ENCODE measurements at regions not wholly inside any gene's neighbourhood (a gene's known extent, or its start where the extent isn't known, plus 50 kb on each side); places are given as distances from the start of the nearest gene placed in this dataset.

DNA sequence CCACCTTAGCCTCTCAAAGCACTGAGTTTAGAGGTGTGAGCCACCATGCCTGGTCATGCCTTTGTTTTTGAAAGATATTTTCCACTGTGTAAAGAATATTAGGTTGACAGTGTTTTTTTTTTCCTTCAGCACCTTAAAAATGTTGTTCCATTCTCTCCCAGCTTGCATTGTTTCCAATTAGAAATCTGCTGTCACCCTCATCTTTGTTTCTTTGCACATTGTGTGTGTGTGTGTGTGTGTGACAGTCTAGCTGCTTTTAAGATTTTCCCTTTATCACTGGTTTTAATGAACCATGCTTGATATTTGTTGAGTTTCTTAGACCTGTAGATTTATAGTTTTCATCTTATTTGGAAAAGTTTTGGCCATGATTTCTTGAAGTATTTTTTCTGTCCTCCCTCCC is 79.0 kb upstream of the NKX1-1 start:
- H3K27ac ChIP-seq (ENCODE audit: low read depth, low read length) = no peak overlapping the region
- H3K27me3 ChIP-seq (ENCODE audit: insufficient read depth, low read length) = no peaks in the 10 kb centered on the region
- no peak overlapping the region for H3K4me2 ChIP-seq (ENCODE audit: low read length)
- H3K18ac ChIP-seq (ENCODE audit: low read length) = no peak overlapping the region
- H2BK12ac ChIP-seq (ENCODE audit: low read length) = no peak overlapping the region
- H4K12ac ChIP-seq (ENCODE audit: low read depth, low read length) = no peak overlapping the region
- DNase-seq = no peak
- H4K8ac ChIP-seq (ENCODE audit: low read depth, low read length) = no peak overlapping the region
- no peak overlapping the region for H3K14ac ChIP-seq (ENCODE audit: low read length)
- peaks cover 24% of the 10 kb centered on the region for H3K9me3 ChIP-seq (ENCODE audit: insufficient read depth, low read depth, low read length)
- no peak overlapping the region for H3K9ac ChIP-seq (ENCODE audit: low read length)
- H3K23ac ChIP-seq (ENCODE audit: low read length) = no peak overlapping the region
- no peak overlapping the region for H2BK120ac ChIP-seq (ENCODE audit: insufficient read depth, low read length, poor library complexity)
- H2BK5ac ChIP-seq (ENCODE audit: low read depth, low read length, poor library complexity) = no peak overlapping the region
- H3K36me3 ChIP-seq (ENCODE audit: control insufficient read depth in 1 of 2, insufficient read depth in 2 of 2, low read length in 2 of 2) = no peaks in the 10 kb centered on the region
- no peaks in the 10 kb centered on the region for H3K79me1 ChIP-seq (ENCODE audit: low read length)
- H3K4me3 ChIP-seq (ENCODE audit: low read depth, low read length) = no peak overlapping the region
- no peak overlapping the region for H4K91ac ChIP-seq (ENCODE audit: low read depth, low read length)
- no peak overlapping the region for H3K4ac ChIP-seq (ENCODE audit: low read depth, low read length)
- H3K4me1 ChIP-seq (ENCODE audit: control insufficient read depth in 1 of 2, insufficient read depth in 2 of 2, low read length in 2 of 2) = no peaks in the 10 kb centered on the region
- H2AK5ac ChIP-seq (ENCODE audit: low read length) = no peak overlapping the region
- H2AFZ ChIP-seq (ENCODE audit: insufficient read depth, low read length, poor library complexity) = no peak overlapping the region
- no peaks in the 10 kb centered on the region for H3K79me2 ChIP-seq (ENCODE audit: control insufficient read depth, insufficient read depth, low read length, poor library complexity)

DNA sequence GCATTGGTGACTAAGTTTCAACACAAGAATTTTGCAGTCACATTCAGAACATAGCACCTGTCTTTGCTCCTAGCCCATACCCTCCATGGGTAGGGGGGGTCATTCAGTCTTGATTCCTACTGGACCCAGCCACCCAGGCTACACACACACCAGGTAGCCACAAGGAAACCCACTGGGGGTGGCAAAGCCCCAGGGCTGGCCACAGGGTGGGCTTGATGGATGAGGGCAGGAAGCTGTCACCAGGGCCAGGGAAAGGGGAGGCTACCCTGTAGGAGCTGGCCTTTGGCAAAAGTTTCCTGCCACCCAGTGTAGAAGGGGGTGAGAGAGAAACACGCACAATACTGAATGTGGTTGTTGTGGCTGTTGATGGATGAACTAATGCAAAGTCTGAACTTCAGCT is 74.5 kb upstream of the NKX1-1 start:
- no CpG with 5 or more reads among the region's 1 CpG for WGBS (ENCODE audit: extremely low coverage, insufficient coverage, insufficient read length)
- no peak overlapping the region for H2AFZ ChIP-seq (ENCODE audit: insufficient read depth, low read length, poor library complexity)
- H3K36me3 ChIP-seq (ENCODE audit: control insufficient read depth in 1 of 2, insufficient read depth in 2 of 2, low read length in 2 of 2) = no peaks in the 10 kb centered on the region
- H3K27me3 ChIP-seq (ENCODE audit: insufficient read depth, low read length) = no peaks in the 10 kb centered on the region
- no peak overlapping the region for H3K4me2 ChIP-seq (ENCODE audit: low read length)
- no peaks in the 10 kb centered on the region for H3K4me1 ChIP-seq (ENCODE audit: control insufficient read depth in 1 of 2, insufficient read depth in 2 of 2, low read length in 2 of 2)
- H3K9me3 ChIP-seq (ENCODE audit: insufficient read depth, low read depth, low read length) = peaks cover 29% of the 10 kb centered on the region
- H2BK12ac ChIP-seq (ENCODE audit: low read length) = no peak overlapping the region
- H3K4ac ChIP-seq (ENCODE audit: low read depth, low read length) = no peak overlapping the region
- no peak overlapping the region for H4K91ac ChIP-seq (ENCODE audit: low read depth, low read length)
- no peak overlapping the region for H3K9ac ChIP-seq (ENCODE audit: low read length)
- H2BK5ac ChIP-seq (ENCODE audit: low read depth, low read length, poor library complexity) = no peak overlapping the region
- no peaks in the 10 kb centered on the region for H3K79me2 ChIP-seq (ENCODE audit: control insufficient read depth, insufficient read depth, low read length, poor library complexity)
- H2BK120ac ChIP-seq (ENCODE audit: insufficient read depth, low read length, poor library complexity) = no peak overlapping the region
- no peak overlapping the region for H2AK5ac ChIP-seq (ENCODE audit: low read length)
- DNase-seq = no peak
- H4K8ac ChIP-seq (ENCODE audit: low read depth, low read length) = no peak overlapping the region
- no peak overlapping the region for H3K18ac ChIP-seq (ENCODE audit: low read length)
- H3K27ac ChIP-seq (ENCODE audit: low read depth, low read length) = no peak overlapping the region
- H3K79me1 ChIP-seq (ENCODE audit: low read length) = no peaks in the 10 kb centered on the region
- H3K14ac ChIP-seq (ENCODE audit: low read length) = no peak overlapping the region
- no peak overlapping the region for H3K23ac ChIP-seq (ENCODE audit: low read length)
- H4K12ac ChIP-seq (ENCODE audit: low read depth, low read length) = no peak overlapping the region
- no peak overlapping the region for H3K4me3 ChIP-seq (ENCODE audit: low read depth, low read length)

DNA sequence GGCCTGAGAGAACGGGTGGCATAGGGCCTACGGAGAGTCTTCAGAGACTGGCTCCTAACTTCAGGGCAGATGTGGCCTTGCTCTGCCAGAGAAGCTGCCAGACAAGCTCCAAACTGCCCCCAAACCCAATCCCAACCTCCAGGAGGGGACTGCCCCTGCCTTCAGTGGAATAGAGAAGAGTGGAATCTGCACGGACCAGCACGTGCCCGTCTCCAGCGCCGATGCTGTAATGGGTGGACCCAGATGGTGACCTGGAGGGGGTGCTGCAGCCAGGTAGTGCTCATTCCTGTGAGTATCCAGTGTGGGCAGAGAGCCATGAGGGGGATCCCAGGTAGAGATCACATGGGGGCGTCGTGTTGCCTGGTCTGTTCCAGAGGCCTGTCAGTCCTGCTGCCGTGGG is 73.2 kb upstream of the NKX1-1 start:
- H4K8ac ChIP-seq (ENCODE audit: low read depth, low read length) = no peak overlapping the region
- H3K27me3 ChIP-seq (ENCODE audit: insufficient read depth, low read length) = no peaks in the 10 kb centered on the region
- H4K12ac ChIP-seq (ENCODE audit: low read depth, low read length) = no peak overlapping the region
- no peak overlapping the region for H3K14ac ChIP-seq (ENCODE audit: low read length)
- H3K4me3 ChIP-seq (ENCODE audit: low read depth, low read length) = no peak overlapping the region
- H2BK5ac ChIP-seq (ENCODE audit: low read depth, low read length, poor library complexity) = no peak overlapping the region
- H2AFZ ChIP-seq (ENCODE audit: insufficient read depth, low read length, poor library complexity) = no peak overlapping the region
- WGBS (ENCODE audit: extremely low coverage, insufficient coverage, insufficient read length) = no CpG with 5 or more reads among the region's 10 CpGs
- no peak for DNase-seq
- H3K4ac ChIP-seq (ENCODE audit: low read depth, low read length) = no peak overlapping the region
- H3K27ac ChIP-seq (ENCODE audit: low read depth, low read length) = no peak overlapping the region
- no peak overlapping the region for H3K23ac ChIP-seq (ENCODE audit: low read length)
- H3K4me2 ChIP-seq (ENCODE audit: low read length) = no peak overlapping the region
- no peaks in the 10 kb centered on the region for H3K79me1 ChIP-seq (ENCODE audit: low read length)
- H3K9ac ChIP-seq (ENCODE audit: low read length) = no peak overlapping the region
- H3K79me2 ChIP-seq (ENCODE audit: control insufficient read depth, insufficient read depth, low read length, poor library complexity) = no peaks in the 10 kb centered on the region
- H4K91ac ChIP-seq (ENCODE audit: low read depth, low read length) = no peak overlapping the region
- no peaks in the 10 kb centered on the region for H3K4me1 ChIP-seq (ENCODE audit: control insufficient read depth in 1 of 2, insufficient read depth in 2 of 2, low read length in 2 of 2)
- no peak overlapping the region for H3K18ac ChIP-seq (ENCODE audit: low read length)
- no peak overlapping the region for H2BK120ac ChIP-seq (ENCODE audit: insufficient read depth, low read length, poor library complexity)
- no peak overlapping the region for H2BK12ac ChIP-seq (ENCODE audit: low read length)
- H3K9me3 ChIP-seq (ENCODE audit: insufficient read depth, low read depth, low read length) = peaks cover 29% of the 10 kb centered on the region
- H2AK5ac ChIP-seq (ENCODE audit: low read length) = no peak overlapping the region
- H3K36me3 ChIP-seq (ENCODE audit: control insufficient read depth in 1 of 2, insufficient read depth in 2 of 2, low read length in 2 of 2) = no peaks in the 10 kb centered on the region

DNA sequence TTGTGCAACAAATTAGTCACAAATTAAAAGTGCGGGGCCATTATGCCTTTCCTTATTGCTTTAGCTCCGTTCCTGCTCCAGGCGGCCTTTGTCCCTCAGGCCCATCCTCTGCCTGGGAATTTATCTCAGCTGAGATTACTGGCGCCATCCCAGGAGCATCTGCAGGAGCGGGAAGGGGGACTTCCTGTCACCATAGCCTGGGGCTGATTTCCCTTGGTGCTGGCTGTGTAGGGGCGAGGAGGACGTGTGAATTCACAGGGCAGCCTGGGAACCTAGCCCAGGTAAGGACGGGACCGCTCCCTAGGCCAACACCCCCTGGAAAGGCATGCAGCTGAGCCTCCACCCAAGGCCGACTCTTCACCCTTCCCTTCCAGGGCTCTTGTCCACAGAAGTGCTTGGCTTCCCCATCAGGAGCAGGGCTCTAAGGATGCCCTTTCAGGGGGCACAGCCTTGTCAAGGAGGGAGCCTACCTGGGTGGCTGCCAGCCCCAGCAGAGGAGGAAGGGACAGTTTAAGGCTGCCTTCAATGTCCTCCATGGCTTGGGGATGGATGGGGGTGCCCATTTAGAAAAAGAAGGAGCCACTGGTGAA is 72.6 kb upstream of the NKX1-1 start:
- H3K27ac ChIP-seq (ENCODE audit: low read depth, low read length) = no peak overlapping the region
- WGBS (ENCODE audit: extremely low coverage, insufficient coverage, insufficient read length) = no CpG with 5 or more reads among the region's 10 CpGs
- no peak overlapping the region for H2BK120ac ChIP-seq (ENCODE audit: insufficient read depth, low read length, poor library complexity)
- H3K9me3 ChIP-seq (ENCODE audit: insufficient read depth, low read depth, low read length) = peaks cover 29% of the 10 kb centered on the region
- no peak for DNase-seq
- no peak overlapping the region for H2AK5ac ChIP-seq (ENCODE audit: low read length)
- no peak overlapping the region for H4K91ac ChIP-seq (ENCODE audit: low read depth, low read length)
- no peak overlapping the region for H2BK5ac ChIP-seq (ENCODE audit: low read depth, low read length, poor library complexity)
- no peaks in the 10 kb centered on the region for H3K36me3 ChIP-seq (ENCODE audit: control insufficient read depth in 1 of 2, insufficient read depth in 2 of 2, low read length in 2 of 2)
- H3K14ac ChIP-seq (ENCODE audit: low read length) = no peak overlapping the region
- H3K18ac ChIP-seq (ENCODE audit: low read length) = no peak overlapping the region
- H3K4me2 ChIP-seq (ENCODE audit: low read length) = no peak overlapping the region
- H2BK12ac ChIP-seq (ENCODE audit: low read length) = no peak overlapping the region
- H3K23ac ChIP-seq (ENCODE audit: low read length) = no peak overlapping the region
- no peak overlapping the region for H3K4ac ChIP-seq (ENCODE audit: low read depth, low read length)
- H3K27me3 ChIP-seq (ENCODE audit: insufficient read depth, low read length) = no peaks in the 10 kb centered on the region
- H3K79me1 ChIP-seq (ENCODE audit: low read length) = no peaks in the 10 kb centered on the region
- no peak overlapping the region for H3K9ac ChIP-seq (ENCODE audit: low read length)
- H3K4me3 ChIP-seq (ENCODE audit: low read depth, low read length) = peak overlapping the region; percentile 3
- no peaks in the 10 kb centered on the region for H3K4me1 ChIP-seq (ENCODE audit: control insufficient read depth in 1 of 2, insufficient read depth in 2 of 2, low read length in 2 of 2)
- no peak overlapping the region for H4K8ac ChIP-seq (ENCODE audit: low read depth, low read length)
- no peak overlapping the region for H4K12ac ChIP-seq (ENCODE audit: low read depth, low read length)
- H2AFZ ChIP-seq (ENCODE audit: insufficient read depth, low read length, poor library complexity) = no peak overlapping the region
- no peaks in the 10 kb centered on the region for H3K79me2 ChIP-seq (ENCODE audit: control insufficient read depth, insufficient read depth, low read length, poor library complexity)
